NCI-H510A treated with DMSO at 0.1 percent for 48 hours (cell line): ENCODE measurements at regions not wholly inside any gene's neighbourhood (a gene's known extent, or its start where the extent isn't known, plus 50 kb on each side); places are given as distances from the start of the nearest gene placed in this dataset.
"Not testable (repeated sequence)": the region's sequence is repeated elsewhere in the genome, so short reads cannot be mapped to it uniquely, and the experiment has no call there.

Experiments used
- DNase-seq: peaks from one replicate; lab custom pipeline; 2025; lab: John Stamatoyannopoulos, UW

- DNase-seq, result not testable (repeated sequence)
Observed at GRCh38 chr9:102385620-102386019, 609.5 kb upstream of the CYLC2 start.

DNA sequence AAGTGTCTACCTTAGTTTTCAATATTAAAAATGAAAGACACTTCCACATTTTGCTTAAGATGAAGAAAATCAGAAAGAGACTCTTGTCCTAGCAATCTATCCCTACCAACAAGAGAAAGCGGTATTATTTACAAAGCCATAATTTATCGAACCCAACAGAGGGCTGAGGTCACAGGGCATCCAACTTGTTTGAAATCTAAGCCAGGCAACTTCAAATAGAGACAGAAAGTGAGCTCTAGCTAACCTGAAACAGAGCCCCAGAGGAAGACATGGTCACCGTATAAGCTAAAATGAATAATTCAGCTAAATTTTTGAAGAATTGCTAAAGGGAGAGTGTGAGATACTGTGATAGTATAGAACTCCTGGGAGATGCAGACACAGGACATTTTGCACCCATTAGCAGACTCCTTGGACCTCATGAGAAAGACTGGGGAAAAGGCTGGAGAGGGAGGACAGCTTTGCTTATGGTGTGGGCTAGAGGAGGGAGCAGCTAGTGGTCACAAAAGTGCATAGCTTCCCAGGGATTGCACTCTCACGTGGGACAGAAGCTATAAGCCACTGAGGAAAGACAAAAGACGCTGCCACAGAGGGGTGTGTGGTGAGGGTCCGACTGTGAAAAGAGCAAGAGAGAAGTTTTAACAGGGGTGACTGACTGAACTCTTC lies 624.2 kb upstream of the GRIN3A start:
- DNase-seq, result no peak

DNA sequence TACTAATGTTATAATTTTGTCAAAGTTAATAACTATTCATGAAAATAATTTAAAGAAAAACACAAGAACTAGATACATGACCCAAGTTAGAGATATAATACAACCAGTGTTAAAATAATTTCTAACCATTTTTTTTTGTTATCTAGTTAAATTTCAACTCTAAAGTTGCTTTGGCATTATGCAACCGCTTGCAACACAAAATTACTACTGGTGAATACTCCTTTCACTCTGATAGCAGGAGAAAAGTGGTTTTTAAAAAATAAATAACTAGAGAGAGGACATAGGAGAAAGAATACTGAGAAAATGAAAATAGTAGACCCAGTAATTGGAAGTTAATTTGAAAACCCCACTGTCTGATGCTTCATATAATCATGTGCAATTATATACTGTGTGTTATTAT lies 622.4 kb upstream of the GRIN3A start:
- no peak for DNase-seq

- no peak for DNase-seq
Observed at GRCh38 chr9:102355982-102356381, 617.5 kb upstream of the GRIN3A start.

DNA sequence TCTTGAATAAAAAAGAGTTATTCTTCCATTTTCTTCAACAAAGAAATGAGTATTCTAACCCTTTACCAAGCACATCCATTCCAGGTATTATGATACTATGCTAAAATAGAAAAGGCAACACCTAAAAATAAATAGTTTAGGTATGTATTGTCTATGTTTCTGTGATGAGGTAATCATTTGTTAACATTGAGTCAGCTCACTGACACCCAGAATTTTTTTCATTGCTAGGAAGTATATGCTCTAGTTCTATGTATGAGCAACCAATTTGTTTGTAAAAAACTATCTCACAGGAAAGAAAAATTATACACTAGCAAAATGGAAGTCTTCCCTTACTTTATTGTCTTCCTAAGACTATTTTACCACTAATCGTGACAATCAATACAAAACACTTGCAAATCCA lies 615.6 kb upstream of the GRIN3A start:
- no peak for DNase-seq

GRCh38 chr9:102337471-102337870 lies 599.0 kb upstream of the GRIN3A start:
- not testable (repeated sequence) for DNase-seq

DNA sequence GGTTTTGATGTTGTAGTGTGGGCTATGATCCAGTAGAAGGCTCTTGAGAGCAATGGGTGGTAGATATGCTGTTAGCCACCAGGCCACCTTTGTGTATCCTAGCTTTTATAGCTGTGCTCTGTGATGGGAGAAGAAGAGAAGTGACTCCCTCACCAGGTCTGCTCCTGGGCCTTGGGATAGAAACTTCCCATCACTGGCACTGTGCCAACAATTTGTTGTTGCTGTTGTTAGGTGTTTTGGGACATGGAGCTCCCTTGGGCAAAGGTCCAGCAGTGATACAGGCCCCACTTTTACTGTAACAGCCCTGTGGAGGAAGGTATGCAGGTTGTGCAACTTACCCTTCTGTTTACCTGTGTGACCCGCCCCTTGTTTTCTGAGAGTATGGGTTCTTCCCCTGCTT lies 570.9 kb upstream of the GRIN3A start:
- DNase-seq, result no peak

- DNase-seq, result no peak
Observed at GRCh38 chr9:102295188-102295587, 556.7 kb upstream of the GRIN3A start.

- DNase-seq, result no peak
Observed at GRCh38 chr9:102273952-102274351, 535.5 kb upstream of the GRIN3A start.

- no peak for DNase-seq
Observed at GRCh38 chr9:102253099-102253498, 514.7 kb upstream of the GRIN3A start.

- no peak for DNase-seq
Observed at GRCh38 chr9:102244916-102245315, 506.5 kb upstream of the GRIN3A start.

- no peak for DNase-seq
Observed at GRCh38 chr9:102237520-102237919, 499.1 kb upstream of the GRIN3A start.

DNA sequence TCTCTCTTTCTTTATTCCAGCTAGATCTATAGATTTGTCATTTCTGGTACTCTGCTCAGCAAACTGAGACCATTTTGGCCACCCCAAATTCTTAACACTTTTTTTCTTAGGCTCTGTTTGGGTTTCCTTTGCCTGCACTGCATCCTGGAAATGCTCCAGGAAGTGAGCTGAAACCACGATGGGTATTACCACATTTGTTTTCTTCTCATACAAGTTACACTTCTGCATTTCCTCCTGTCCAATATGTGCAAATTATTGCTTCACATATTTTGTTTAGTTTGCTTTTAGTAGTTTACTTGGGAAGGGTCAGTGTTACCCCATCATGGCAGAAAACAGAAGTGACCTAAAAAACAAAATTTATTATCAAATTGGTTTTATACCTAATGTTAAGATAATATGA lies 498.6 kb upstream of the GRIN3A start:
- no peak for DNase-seq

- not testable (repeated sequence) for DNase-seq
Observed at GRCh38 chr9:102227416-102227815, 489.0 kb upstream of the GRIN3A start.

GRCh38 chr9:102225841-102226441 lies 487.5 kb upstream of the GRIN3A start:
- no peak for DNase-seq

GRCh38 chr9:102223320-102224136 lies 485.1 kb upstream of the GRIN3A start:
- not testable (repeated sequence) for DNase-seq

DNA sequence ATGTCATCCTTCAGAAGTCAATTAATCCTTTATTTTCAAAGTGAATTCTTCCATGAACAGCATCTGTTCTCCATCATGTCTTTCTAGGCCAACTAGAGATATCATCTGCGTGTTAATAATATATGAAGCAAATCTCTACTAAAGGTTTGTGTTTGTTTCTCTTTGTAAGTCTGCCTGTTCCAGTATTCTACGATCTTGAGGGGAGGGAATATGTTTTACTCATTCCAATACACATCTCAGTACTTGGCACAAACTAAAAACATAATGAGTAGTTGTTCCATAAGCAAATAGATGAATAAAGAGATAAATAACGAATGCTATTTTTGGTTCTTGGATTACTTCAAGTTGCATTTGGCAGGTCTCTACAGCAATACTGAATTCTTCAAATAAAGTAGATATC lies 470.7 kb upstream of the GRIN3A start:
- DNase-seq, result no peak

- DNase-seq, result no peak
Observed at GRCh38 chr9:102206432-102206831, 468.0 kb upstream of the GRIN3A start.

GRCh38 chr9:102205251-102205650 lies 466.8 kb upstream of the GRIN3A start:
- DNase-seq, result no peak

- no peak for DNase-seq
Observed at GRCh38 chr9:102202126-102202525, 463.7 kb upstream of the GRIN3A start.

- no peak for DNase-seq
Observed at GRCh38 chr9:102185962-102186361, 447.5 kb upstream of the GRIN3A start.

GRCh38 chr9:102185371-102185770 lies 446.9 kb upstream of the GRIN3A start:
- no peak for DNase-seq

DNA sequence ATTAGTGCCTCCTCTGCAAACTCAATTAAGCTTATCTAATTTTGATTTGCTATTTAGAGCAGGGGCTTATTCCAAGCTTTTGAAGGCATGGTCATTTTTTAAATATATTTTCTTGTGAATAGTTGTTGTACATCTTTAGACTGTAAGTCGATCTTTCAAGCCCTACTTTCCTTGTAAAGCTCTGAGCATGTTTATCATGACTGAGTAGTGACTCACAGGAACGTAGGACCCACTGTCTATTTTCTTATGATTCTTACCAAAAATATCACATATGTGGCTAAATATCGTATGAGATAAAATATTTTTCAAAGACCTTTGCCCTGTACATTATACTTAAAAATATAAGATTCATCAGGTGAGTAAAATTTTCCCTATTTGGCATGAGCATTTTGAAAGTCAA lies 440.4 kb upstream of the GRIN3A start:
- DNase-seq, result no peak
